A204.1 (cell line): ENCODE measurements at regions not wholly inside any gene's neighbourhood (a gene's known extent, or its start where the extent isn't known, plus 50 kb on each side); places are given as distances from the start of the nearest gene placed in this dataset.

Experiments used
- FAIRE-seq: peaks from 2 replicates; lab custom pipeline; 2012; peaks lifted over from hg19 to GRCh38; lab: Jason Lieb, UNC

DNA sequence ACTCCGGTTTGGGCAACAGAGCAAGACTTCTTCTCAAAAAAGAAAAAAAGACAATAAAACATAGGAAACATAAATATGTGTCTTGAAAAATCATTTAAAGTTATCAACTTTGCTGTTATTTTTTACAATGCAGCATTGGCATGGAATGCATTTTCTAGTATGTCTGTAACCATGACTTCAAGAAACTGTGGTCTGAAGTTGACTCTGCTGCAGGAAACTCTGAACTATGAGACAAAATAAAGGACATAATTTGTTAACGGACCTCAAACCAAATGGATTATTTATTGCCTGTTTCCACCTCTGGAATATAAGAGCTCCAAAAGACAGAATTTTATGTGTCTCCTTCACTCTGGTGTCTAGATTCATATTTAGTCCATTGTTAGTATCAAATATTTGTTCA, 79.1 kb downstream of the TRIB2 start:
- FAIRE-seq, result no peak

- FAIRE-seq, result no peak
Observed at GRCh38 chr2:12796657-12797056, 79.9 kb downstream of the TRIB2 start.

- no peak for FAIRE-seq
Observed at GRCh38 chr2:12797815-12798214, 81.1 kb downstream of the TRIB2 start.

DNA sequence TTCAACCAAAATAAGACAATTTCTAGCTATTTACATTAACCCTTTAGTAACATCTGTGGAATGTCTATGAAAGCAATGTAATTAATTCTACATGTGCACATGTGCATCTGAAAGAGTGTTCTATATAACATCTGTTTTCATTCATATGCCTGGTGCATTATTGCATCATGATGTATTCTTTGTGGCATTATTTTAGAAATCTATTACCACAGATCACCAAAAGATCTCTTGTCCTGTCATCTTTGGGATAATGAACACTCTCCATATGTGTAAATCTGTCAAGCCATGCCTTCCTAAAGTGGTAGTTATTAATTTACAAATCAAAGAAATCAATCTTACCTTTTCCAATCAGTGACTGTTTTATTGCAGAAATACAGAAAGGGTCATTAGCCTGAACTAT, 86.9 kb downstream of the TRIB2 start:
- FAIRE-seq, result no peak

- no peak for FAIRE-seq
Observed at GRCh38 chr2:12804091-12804856, 87.5 kb downstream of the TRIB2 start.

DNA sequence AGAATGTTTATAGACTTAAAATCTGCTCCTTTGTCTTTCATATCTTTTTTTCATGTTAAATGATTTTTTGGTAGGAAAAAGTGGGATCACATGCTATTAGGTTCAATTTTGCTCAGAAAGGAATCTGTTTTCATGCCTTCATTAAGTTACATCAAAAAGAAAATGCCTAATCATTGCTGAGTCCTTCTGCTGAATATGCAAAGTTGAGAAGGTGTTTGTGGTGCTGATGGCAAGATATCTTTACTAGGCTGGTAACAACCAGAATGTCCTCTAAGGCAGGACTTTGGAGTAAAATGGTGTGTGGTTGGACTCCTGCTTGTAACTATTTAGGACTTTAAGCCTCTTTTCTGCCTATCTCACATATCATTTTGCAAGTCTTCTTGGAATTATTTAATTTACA, 88.3 kb downstream of the TRIB2 start:
- no peak for FAIRE-seq

DNA sequence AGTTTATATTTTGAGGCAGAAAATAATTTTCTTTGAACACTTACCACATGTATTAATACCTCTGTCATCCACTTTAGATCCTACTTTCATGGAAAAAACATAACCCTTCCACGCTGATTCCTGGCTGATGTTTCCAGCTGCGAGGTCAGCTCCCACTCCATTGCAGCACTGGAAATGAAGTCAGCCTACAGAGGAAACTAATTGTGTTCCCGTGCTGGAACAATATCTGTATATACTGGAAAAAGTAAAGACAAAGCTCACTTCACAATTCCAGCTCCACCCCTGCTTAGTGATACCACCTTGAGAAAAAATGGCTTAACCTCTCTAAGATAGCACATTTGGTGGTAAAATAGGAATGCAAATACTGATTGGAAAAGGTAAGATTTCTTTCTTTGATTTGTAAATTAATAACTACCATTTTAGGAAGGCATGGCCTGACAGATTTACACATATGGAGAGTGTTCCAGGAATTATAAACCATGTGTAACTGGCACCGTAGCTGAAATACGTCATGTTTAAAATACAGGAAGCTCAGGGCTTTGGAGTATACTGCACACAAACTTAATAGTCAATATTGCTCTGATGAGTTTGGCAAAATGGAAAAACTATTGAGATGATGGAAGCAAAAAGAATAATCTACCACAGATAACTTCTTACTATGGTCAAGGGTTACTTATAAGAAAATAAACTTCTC, 90.0 kb downstream of the TRIB2 start:
- no peak for FAIRE-seq

- FAIRE-seq, result no peak
Observed at GRCh38 chr2:12807907-12808810, 91.4 kb downstream of the TRIB2 start.

DNA sequence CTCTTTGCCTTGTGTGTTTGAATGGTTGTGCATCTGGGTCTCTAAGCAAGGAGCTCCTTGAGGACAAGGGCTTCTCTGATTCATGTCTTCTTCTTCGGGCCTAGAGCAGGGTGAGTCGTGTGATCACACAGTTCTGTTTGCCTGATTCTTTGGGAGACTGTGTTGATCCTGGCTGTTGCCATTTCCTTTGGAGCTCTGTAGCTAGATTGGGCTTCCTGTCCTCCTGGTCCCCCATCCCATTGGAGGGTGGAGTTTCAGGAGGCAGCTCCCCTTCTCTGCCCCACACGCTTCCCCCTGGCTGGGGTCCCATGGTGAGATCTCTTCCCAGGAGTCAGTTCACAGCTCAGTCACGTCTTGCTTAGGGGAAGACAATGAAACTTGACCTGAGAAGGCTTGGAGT, 92.8 kb downstream of the TRIB2 start:
- FAIRE-seq, result no peak

DNA sequence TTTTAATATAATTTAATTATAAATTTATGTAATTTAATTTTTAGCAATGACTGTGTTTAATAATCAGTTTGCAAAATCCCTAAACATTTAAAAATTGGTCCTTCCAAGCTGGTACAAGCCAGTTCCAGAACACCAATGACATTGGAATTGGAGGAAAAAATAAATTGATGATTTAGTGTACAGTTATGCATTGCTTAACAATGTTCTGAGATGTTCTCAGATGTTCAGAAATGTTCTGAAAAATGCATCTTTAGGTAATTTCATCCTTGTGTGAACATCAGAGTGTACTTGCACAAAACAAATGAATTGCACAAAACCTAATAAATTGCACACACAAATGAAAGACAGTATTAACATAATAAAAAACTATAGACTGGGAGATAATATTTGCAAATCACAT, 95.2 kb downstream of the TRIB2 start:
- no peak for FAIRE-seq

DNA sequence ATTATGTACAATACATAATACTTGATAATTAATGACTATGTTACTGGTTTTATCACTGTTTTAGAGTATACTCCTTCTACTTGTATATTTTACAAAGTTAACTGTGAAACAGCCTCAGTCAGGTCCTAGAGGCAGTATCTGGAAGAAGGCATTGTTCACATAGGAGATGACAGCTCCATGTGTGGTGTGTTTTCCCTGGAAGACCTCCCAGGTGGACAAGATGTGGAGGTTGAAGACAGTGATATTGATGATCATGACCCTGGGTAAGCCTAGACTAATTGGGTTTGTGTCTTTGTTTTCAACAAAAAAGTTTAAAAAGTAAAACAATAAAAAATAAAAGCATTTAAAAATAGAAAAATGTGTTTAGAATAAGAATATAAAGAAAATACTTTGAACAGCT, 96.4 kb downstream of the TRIB2 start:
- FAIRE-seq, result no peak

DNA sequence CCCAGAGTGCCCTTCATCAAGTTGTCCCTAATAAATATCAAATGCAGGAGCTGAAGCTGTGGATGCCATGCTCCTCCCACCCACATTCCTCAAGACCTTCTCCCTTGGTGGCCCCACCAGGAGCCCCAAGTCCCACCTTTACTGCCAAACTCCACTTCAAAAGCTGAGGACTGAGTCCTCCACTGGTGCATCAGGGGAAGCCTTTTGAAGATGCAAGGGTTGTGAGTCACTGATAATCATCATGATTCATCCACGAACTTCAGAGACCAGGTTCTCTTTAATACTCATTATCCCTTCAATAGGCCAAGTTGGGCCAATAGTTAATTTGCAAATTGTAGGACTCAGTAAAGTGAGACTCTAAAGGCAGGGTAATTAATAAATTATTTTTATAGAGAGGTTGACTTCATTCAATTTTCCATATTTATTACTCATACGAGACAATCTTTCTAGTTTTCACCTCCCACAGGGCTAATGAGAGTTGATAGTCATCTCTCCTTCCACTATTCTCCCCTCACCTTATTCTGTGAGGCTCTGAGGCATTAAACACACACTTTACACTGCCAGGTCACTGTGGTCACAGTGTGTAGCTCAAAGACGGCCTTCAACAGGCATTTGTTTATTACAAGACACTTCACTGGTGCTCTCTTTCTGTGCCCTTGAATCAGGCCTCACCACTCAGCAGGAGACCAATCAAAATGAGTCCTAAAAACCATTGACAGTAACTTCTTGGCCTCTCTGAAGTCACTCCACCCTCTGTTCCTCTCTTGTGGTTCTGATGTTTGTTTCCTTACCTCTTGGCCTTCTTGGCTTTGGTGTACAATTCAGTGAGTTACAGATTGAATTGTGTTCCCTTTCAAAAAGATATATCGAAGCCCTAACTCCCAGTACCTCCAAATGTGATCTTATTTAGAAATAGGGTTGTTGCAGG, 99.9 kb downstream of the TRIB2 start:
- no peak for FAIRE-seq

GRCh38 chr2:12817870-12818269, 101.1 kb downstream of the TRIB2 start:
- FAIRE-seq, result no peak

- no peak for FAIRE-seq
Observed at GRCh38 chr2:12818416-12819102, 101.8 kb downstream of the TRIB2 start.

GRCh38 chr2:12819103-12819475, 102.4 kb downstream of the TRIB2 start:
- FAIRE-seq, result no peak

- FAIRE-seq, result no peak
Observed at GRCh38 chr2:12819721-12820120, 103.0 kb downstream of the TRIB2 start.

DNA sequence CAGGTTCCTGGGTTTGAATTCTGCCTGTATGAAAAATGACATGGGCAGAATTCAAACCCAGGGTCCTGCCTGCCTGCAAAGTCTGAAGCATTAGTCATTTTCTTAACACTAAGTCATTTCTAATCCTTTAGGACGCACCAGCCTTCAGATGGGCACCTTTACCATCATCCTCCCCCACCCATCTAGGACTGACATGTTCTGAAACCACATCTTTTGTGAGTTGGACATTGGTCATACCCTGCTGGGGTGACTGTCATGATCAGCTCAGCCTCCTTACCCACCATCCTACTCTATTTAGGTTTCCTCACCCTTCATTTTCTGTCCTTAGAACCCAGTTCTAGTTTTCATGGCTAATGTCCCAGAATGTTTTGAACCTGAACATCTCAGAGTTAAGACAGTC, 104.9 kb downstream of the TRIB2 start:
- no peak for FAIRE-seq

DNA sequence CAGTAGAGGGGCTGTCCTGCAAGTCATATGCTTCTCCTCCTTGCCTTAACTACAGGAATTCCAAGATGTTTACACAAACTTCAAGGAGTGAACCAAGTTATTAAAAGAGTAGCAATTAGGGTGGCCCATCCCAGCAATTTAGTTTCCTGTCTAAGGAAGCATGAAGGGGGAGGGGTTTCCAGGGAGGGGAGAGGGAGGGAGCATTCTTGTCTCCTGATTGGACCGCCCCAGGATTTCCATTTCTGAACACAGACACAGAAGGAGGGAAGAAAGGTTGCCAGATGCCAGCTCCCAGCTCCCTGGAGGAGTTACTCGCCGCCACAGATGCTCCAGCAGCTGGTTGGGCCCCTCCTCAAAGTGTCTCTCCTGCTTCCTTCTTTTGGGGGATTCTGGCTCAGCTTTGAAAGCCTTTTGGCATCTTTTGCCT, 107.6 kb downstream of the TRIB2 start:
- no peak for FAIRE-seq

DNA sequence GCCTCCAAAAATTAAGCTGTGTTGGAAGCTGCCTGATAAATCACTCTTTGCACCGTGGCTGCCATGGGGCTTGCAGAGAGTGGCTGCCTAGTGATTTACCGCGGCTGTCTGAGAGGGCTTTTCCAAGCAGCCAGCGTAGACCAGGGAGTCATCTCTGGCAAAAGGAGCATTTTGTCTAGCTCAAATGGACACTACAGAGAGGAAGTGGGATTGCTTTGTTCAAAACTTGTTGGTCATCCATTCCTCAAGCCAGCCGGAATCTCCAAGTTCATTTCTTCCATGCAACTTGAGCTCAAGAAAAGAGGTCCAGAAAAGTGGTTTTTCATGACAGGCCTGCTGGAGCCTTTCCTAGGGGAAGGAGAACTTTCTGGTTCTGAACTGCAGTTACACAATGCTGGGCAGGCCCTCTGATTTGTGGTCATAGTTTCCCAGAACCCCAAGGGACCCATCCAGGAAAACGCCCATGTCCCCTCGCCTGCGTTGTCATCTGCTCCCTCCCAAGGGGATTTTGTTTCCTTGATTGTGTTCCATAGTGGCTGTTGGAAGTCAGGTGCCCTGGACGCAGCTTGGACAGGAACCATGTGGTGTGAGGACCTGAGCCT, 108.1 kb downstream of the TRIB2 start:
- FAIRE-seq, result no peak

GRCh38 chr2:12826781-12827180, 110.0 kb downstream of the TRIB2 start:
- no peak for FAIRE-seq

DNA sequence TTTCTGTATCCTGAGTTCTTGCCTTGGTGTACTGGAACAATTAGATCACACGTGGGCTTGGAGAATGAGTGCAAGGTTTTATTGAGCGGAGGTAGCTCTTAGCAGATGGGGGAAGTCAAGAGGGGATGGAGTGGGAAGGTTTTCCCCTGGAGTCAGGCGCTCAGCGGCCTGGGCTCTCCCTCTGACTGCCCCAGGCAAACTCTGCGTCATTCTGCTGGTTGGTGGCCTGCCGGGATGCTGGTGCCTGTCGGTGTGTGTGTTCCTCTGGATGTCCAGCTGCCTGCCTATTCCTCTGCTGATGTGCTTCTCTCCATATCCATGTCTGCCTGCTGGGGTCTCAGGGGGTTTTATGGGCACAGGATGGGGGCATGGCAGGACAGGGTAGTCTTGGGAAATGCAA, 111.0 kb downstream of the TRIB2 start:
- no peak for FAIRE-seq
